GF-D8 (cell line): ENCODE measurements at regions not wholly inside any gene's neighbourhood (a gene's known extent, or its start where the extent isn't known, plus 50 kb on each side); places are given as distances from the start of the nearest gene placed in this dataset.

ENCODE experiments used
- DNase-seq: peaks from one replicate; lab custom pipeline; 2025; lab: John Stamatoyannopoulos, UW

DNA sequence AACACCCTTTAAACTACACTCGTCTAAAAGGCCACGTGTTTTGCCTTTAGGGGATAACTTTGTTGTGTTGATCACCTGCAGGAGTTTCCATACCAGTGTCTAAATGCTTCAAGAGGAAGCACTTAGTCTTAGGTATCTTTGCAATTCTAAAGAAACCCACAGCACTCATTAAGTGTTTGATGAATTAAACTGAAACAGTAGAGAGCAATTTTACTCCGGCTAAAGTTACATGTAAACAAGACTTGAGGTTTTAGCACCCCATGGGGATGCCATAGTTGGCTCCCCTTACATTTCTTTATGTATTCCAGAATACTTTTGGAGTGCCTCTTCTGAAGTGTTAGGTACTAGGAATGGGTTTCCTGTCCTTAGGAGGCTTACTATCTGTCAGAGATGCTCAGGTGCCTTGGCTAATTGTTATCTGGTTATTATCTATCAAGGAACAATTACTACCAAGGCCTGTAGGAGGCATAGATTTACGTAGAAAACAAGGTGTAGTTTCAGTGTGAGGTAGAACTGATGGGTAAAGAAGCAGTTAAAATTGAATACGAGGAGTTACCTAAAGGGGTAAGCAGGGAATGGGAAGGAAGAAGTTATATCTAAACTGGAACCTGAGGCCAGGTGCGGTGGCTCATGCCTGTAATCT lies 176.8 kb upstream of the SAMSN1 start:
- no peak for DNase-seq

DNA sequence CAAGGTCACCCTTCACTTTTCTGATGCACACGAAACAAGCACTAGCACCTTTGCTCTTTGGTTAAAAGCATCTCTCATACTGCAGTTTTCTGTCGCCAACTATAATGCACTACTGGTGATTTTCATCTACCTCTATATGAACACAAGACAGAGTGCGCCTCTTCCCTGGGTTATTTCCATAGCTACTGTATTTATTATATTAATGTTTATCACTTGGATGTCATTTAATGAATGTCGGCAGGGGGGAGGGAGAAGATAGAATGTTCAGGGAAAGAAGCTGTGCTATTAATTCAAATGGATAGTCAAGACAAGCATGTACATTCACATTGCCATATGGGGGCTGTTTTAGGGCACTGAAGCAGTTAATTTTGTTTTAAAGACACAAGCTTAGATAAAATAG lies 174.1 kb upstream of the SAMSN1 start:
- DNase-seq = no peak

DNA sequence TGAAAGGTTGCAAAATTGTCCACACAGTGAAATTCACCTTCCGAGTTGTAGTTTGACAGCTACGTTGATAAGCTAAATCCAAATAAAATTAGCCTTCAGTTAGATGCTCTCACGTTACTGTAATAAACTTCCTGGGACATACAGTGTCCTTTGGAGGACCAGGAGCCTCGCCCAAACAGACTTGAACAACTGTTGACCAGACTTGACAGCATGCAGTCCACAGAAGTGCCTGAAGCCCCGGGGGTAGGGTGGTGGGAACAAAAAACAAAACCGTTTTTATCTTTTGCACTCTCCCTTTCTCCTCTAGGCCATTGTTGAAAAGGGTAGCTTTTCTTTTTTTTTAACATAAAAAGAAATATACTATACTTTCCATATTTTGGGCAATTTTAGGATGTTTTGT lies 172.8 kb upstream of the SAMSN1 start:
- DNase-seq = no peak

DNA sequence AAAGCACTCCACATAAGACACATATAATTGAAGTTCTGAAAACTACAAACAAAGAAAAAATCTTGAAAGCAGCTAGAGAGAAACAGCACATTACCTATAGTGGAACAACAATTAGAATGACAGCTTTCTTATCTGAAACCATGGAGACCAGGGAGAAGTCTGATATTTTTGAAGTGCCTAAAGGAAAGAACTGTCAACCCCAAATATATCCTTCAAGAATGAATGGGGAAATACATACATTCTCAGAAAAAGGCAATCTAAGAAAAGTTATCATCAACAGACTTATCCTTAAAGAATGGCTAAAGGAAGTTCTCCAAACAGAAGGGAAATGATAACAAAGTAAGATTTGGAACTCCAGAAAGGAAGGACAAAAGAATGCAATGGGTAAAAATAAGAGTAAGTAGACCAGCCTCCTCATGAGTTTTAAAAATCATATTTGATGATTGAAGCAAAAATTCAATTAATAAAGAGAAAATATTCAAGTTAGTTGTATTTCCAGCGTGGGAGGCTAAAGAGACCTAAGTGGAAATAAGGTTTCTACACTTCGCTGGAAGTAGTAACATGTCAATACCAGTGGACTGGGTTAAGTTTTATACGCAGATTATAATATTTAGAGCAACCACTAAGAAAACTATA lies 170.8 kb upstream of the SAMSN1 start:
- no peak for DNase-seq

DNA sequence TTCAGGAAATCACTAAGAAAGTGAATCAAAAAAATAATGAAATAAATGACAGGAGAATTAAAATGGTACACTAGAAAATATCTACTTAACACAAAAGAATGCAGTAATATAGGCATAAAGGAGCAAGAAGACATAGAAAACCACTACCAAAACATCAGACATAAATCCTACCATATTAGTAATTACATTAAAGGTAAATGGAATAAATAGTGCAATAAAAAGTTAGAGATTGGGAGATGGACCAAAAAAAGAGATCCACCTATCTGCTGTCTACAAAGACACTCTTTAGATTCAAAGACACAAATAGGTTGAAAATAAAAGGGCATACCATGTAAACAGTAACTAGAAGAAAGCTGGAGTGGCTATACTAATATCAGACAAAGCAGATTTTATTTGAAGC lies 167.0 kb upstream of the SAMSN1 start:
- no peak for DNase-seq

DNA sequence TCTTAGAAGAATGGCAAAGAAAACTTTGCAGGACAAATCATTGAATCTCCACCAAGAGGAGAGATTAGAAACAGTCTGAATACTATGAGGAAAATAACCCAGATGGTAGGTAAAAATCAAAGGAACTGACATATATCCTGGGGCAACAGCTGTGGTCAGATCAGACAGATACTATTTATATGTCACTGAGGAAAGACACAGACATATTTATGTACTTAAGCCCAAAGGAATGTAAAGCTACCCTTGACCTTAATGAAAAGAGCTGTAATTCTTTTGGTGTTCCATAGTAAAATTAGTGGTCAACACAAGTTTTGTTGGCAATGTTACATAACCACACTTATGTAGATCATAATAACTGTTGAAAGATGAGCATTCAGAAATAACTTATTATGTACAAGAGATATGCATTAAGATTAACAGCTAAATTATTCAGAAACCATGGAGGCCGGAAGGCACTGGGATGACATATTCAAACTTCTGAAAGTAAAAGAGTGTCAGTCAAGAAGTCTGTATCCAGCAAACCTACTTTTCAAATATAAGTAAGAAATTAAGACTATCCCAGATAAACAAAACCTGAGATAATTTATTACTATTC lies 166.1 kb upstream of the SAMSN1 start:
- DNase-seq = no peak

DNA sequence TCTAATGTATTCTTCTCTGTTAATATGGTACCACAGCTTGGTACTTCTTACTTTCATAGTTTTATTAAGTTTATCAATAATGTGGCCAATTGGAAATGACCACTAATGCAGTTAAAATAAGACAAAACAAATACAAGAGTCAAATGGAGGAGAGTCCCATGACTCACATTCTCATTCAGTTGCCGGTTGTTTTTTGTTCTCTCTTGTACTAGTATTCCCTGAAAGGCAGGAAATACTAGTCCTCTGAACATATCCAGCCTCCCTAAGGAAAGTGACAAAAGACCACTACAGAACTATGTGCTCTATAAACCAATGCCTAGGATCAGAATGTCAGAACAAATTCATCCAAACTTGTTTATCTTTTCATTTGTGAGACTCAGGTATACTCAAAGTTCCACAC lies 165.2 kb upstream of the SAMSN1 start:
- DNase-seq = no peak

DNA sequence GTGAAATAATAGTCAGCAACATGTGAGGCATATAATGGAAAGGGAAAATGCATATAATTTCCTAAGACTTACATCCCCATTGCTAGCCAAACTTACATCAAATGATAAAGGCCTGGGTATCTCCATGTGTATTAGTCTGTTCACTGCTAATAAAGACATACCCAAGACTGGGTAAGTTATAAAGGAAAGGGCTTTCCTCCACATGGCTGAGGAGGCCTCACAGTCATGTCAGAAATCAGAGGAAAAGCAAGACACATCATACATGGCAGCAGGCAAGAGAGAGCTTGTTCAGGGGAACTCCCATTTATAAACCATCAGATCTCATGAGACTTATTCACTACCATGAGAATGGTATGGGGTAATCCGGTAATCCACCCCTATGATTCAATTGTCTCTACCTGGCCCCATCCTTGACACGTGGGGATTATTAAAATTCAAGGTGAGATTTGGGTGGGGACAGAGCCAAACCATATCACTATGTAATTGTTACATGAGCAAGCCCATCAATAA lies 161.5 kb upstream of the SAMSN1 start:
- no peak for DNase-seq

DNA sequence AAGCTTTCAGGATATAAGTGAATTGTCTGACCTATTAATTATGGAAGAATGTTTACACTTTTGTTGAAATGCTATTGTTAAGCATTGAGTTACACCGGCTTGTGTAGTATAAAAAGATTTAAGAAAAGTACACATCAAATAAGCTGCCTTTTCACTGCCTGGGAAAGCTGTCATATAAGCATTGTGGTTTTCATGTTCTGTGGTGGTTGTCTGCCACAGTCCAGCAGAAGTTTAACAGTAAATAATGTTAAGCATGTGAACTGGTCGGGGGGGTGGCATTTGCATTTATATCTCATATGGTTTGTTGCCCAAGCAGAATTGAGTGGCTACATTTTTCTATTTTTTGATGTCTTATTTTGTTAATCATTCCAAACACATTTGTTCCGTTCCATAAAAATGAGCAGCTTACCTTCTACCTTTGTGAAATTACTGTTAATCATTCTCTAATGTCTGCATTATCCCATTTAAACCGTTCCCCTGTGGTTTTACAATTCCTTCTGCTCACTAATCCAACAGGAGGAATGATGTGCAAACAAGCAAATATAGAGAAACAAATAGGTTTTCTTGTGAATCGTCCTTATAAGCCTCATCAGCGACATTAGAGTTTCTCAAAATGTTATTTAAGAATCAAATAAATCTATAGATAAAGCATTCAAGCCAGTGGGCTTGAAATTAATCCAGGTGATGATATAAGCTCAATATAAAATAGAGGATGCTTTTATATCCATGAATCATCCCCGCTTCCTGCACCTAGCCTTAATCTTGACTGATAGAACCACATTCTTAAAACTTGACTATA lies 160.8 kb upstream of the SAMSN1 start:
- no peak for DNase-seq

DNA sequence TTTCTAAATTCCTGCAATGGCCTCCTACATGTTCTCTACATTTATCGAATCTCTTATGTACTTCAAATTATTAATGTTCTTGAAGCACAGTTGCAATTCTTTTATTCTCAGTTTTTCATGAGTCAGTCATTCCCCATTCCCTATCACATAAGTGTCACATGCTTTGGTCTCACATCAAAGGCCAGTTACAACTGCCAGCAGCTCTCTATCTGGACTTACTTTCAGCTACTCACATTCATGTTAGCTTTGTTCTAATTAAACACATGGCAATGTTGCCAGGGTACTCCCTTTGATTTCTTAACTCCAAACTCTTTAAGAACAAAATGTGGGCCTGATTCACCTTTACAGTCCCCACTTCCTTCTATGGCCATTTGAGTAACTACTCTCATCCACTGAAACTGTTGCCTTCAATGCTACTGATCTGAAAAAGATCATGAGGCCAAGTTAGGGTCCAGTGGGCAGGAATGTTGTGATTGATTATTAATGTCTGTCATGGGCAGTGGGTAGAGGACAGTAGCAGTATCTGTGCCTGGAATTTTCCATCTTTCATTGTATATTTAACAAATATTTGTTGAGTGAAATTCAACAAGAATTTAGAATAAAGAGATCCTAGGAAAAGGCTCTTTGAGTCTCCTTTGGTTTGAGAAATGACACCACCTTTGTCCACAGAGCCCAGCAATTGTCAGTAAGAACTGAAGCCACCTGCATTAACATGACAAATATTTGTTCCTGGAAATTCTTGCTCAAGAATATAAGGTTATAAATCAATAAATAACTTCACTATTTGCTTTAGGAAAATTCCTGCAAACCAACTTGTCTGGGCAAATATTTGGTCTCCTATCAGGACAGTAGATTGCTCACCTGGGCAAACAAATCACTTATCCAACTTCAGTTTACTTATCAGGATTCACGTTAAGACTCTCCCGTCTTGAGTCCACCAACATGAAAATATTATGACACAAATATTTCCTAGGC lies 153.6 kb upstream of the SAMSN1 start:
- DNase-seq = no peak

DNA sequence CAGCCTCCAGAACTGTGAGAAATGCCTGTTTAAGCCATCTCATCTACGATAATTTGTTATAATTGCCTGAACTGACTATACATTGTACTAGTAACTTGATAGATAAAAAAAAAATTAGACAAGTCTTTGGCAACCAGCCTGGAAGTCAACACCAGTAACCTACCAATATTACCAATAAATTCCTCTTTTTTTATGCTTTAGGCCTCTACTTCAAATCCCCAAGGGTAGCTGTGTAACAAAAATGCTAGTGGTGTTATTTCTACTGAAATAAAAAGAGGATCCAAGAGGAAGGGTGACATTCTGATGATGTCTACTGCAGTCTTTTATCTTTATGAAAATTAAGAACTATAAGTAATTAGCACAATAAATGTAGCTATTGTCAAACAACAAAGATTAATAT lies 151.7 kb upstream of the SAMSN1 start:
- no peak for DNase-seq

DNA sequence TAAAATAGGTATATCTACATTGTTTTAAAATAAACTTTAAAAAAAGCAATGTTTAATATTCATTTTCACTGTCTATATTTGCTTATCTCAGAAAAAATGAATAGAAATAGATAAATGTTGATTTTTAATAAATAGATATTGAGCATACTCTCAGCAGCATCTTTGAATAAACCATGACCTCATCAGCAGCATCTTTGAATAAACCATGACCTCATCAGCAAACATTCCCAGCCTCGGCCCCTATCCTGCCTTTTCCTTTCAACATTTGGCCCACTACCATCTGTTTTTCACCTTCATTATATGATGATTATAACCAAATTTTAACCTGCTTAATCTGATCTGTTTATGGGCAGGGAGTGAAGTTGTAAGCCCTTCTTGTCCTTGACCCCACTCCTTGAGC lies 148.7 kb upstream of the SAMSN1 start:
- DNase-seq = no peak

DNA sequence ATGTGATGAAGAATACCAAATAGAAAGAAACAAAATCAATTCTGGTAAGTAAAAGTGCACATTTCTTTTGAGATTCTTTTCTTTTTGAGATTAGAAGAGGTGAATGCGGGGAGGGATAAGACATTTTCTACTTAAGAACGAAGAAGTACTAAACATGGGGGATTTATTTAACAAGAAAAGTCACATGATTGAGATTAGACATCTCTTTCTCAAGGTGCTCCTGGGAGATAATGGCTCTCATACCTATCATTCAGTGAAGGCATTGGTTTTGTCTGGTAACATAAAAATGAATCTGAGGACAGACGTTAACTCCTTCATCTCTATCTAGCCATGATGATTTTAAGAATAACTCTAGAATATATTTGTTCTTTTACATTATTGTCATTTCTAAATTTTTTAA lies 147.9 kb upstream of the SAMSN1 start:
- DNase-seq = no peak

DNA sequence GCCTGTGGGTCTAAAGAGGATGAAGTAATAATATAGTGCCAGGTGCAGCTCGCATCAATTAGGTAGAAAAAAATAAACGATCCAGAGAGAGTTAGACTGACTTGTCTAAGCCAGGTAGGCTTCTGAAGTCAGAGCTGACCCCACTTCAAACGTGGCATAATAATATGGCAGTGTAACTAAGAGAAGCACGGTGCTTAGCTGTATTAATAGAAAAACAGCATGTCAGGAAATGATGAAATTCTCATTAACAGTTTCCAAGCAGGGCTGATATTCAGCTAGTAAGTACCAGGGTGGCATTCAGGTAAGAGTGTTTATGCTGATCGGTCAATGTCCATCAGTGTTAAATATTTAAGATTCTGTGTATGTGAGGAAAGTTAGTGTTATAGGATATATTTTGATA lies 145.8 kb upstream of the SAMSN1 start:
- DNase-seq = no peak

DNA sequence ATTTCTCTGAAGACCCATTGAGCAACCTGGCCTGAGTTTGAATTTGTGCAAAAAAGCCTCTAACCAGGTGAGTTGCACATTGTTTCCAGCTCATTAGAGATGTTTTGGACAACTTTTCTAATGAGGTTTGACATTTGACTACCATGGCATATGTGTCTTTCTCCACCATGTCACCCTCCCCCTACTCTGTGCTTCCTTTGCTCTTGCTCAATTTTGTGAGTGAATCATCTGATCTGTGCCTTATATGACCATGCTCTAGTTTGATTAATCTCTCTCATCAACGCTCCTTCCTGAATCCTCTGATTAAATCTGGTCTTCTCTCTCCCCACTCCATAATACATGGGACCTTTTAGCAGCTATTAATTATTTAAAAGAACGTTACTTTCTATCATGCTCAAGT lies 144.8 kb upstream of the SAMSN1 start:
- DNase-seq = no peak

DNA sequence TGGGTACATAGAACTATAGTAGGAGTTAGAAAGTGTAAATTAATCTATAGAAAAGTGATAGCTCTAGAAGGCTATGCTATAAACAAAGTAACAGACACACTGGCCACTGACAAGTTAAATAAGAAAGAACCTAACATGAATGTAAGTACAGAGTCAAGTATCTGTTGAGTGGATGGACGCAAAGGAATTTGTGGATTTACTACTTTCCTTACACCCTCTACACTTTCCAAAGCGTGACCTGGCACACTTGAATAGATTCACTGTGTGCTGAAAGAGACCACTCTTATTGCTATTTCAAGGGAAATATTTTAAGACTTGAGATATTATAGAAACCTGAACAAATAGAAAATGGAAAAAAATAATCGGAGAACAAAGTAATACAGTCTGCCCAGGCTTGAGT lies 142.8 kb upstream of the SAMSN1 start:
- DNase-seq = no peak

DNA sequence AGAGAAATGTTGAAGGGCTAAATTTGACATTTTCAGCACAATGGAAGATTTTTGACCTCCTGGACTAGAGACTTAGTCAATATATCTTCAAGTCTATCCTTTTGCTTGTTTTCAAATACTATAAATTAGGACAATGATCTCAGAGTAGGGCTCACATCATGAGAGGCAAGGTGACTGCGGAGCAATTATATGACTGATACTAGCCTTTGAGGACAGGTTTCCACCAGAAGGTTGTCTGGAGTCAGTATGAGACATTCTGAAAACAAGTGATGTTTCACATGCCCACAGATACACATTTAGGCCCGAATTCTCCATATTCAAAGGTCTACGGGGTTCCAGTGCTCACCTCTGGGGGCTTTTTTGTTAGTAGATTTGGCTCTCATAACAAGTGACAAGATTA lies 142.3 kb upstream of the SAMSN1 start:
- DNase-seq = no peak

DNA sequence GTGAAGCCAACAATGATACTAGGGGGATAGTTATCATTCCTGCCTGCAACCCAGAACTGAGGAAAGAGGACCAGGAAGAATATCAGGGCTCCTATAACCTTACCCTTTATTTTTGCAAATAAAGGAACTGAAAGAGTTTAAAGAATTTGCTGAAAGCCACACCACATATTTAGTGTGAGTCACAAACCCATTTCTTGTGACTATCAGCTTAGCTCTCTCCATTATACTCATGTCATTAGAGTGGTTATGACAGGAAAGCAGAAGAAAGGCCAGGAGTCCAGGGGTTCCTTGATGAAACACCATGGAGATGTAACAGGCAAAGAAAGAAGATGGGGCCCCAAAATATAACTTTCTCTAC lies 141.1 kb upstream of the SAMSN1 start:
- DNase-seq = no peak

DNA sequence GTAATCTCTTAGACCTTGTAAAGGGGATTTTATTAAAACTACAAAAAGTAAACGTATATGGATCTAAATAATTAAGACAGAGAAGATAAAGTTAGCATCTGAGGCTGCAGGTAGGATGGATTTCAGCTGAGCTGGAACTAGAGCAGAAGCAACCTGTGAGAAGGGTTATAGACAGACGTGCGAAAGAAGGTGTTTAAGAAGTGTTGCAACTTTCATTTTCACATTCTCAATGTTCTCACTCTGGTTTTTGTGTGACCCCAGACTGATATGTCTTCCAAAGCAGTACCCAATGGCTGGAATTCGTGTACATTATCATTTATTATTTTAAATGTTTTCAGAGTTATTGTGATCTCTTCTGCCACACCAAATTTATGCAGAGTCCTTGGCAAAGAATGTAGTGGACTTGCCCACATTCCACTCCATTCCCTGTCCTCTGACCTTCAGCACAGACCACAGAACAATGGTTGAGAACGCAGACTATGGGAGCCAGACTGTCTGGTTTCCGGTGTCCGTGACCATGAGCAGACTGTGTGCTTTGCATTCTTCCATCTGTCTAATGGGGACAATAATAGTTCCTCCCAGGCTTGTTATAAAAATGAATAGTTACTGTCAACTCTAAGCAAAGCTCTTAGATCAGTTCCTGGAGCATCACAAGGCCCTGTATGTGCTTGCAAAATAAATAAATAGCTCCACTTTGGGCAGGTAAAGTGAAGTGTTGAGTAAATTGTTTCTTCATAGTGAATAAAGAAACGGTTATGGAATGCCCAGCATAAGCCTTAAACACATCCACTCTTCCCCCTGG lies 140.6 kb upstream of the SAMSN1 start:
- DNase-seq = no peak

DNA sequence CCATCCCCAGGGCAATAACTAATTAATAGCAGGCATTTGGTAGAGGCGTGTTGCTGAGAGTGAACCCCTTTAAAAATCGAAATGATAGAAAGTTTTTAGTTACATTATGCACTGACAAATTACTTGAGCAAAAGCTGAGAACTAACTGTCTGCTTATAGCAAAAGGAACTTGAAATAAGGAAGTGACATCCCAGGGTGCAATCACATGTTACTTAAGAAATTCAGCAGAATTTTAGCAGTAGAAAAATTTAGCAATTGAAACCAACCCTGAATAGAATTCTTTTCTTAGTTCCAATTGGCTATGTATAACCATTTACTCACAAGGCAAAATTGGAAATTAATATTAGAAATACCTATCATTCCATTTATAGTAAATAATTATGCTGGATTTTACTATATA lies 139.5 kb upstream of the SAMSN1 start:
- peak; percentile 71 for DNase-seq

DNA sequence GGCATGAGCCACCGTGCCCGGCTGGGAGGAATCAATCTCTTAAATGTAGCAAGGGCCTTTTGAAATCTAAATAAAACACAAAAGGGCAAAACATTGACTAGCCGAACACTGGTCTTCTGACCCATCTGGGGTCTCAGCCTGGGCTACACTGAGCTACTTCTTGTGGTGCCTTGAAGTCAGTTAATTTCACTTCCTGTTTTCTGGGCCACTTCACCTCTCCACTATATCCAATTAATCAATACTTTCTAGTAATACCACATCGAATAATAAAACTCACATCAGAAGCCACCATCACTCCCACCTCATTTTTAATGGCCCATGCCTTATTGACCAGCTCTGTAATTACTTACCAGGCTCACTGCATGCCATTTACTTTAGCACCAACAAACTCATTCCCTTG lies 138.0 kb upstream of the SAMSN1 start:
- DNase-seq = no peak
